Right cardiac atrium (tissue), 5 donors: ENCODE measurements at regions not wholly inside any gene's neighbourhood (a gene's known extent, or its start where the extent isn't known, plus 50 kb on each side); places are given as distances from the start of the nearest gene placed in this dataset.

Source experiments
- ATAC-seq, 2 donors: fragments of 200-7000 bp; cut with Tn5 transposase; one replicate each; pipeline versions ENCODE4 v1.8.0 to v1.9.1; 2020; ENCODE audit warnings: moderate library complexity in 2 of 2, mild to moderate bottlenecking in 1 of 2
- DNase-seq, 3 donors: peaks; one replicate each; pipeline ENCODE4 v3.0.0-alpha.2; 2020
- H3K27ac ChIP-seq: one replicate; pipeline ENCODE4 v1.5.1; 2013; ENCODE audit warnings: mild to moderate bottlenecking, low read length, control low read depth, moderate library complexity
- H3K27me3 ChIP-seq: one replicate; pipeline ENCODE4 v1.6.1; 2013; ENCODE audit not compliant: control insufficient read depth, insufficient read depth
- H3K4me1 ChIP-seq: one replicate; pipeline ENCODE4 v1.6.1; 2013; ENCODE audit warnings: low read length; ENCODE audit not compliant: control insufficient read depth, insufficient read depth
- H3K4me3 ChIP-seq: one replicate; pipeline ENCODE4 v1.5.1; 2013; ENCODE audit warnings: low read length, control low read depth
- H3K9me3 ChIP-seq: one replicate; pipeline ENCODE4 v1.6.1; 2013; ENCODE audit warnings: low read length; ENCODE audit not compliant: control insufficient read depth
- WGBS: extraction: QIAGEN DNeasy Blood & Tissue Kit; methylation state at CpG from one replicate; pipeline ENCODE4 v1.1.7; 2013; 5-methylcytosine and 5-hydroxymethylcytosine counted together
- intact Hi-C, 4 donors: fragments of 100-400 bp; cut with DNase I; formaldehyde crosslinking; loops; one replicate each; pipeline versions ENCODE4 v1.11.0 to v1.14.0; 2022 to 2023
- donor health status: healthy with polysubstance abuse.
- donor health status: DM: no; HTN: yes; CAD: no.
- donor health status: DM: no; HTN: no; CAD: no.
- donor health status: DM: no; HTN: yes; CAD: no; lungs with severe emphysema.
- donor health status: DM: yes; HTN: yes; CAD: no.

DNA sequence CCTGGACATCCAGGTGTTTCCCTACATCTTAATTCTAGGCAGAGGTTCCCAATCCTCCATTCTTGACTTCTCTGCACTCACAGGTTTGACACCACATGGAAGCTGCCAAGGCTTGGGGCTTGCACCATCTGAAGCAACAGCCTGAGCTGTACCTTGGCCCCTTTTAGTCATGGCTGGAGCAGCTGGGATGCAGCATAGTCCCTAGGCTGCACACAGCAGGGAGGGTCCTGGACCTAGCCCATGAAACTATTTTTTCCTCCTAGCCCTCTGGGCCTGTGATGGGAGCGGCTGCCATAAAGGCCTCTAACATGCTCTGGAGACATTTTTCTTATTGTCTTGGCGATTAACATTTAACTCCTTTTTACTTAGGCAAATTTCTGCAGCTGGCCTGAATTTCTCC lies 417.2 kb upstream of the FLRT2 start:
- DNase-seq: peak in 1 of 3 donors; percentile 7

DNA sequence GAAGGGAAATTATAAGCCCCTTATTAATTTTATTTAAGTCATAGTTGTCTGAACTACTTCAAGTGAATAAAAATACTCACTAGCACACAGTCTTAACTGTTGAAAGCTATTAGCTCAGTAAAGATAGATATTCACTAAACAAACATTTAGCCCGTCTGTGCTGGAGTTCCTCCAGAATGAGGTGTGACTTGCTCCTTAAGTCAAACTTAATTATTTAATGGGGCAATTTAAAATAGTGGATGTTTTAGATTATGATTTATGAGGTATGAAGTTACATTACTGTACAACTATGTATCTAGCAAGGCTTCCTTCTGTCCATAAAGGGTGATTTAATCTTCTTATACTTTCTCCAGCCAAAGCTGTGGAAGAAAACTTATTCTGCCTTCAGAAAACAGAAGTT lies 414.0 kb upstream of the FLRT2 start:
- Histone ChIP-seq H3K4me1 (no peaks in the 10 kb centered on the region), H3K9me3 (no peaks in the 10 kb centered on the region), H3K27ac (no peak overlapping the region), H3K27me3 (no peaks in the 10 kb centered on the region), H3K4me3 (no peak overlapping the region)
- intact Hi-C loops: no loop called here
- DNase-seq (no peak), ATAC-seq (no peak)
- WGBS: 29% methylated on average over 1 of the region's 1 CpG

More for the DNA sequence above, 417.2 kb upstream of the FLRT2 start:
- Histone ChIP-seq H3K27me3 (no peaks in the 10 kb centered on the region), H3K4me3 (no peak overlapping the region), H3K9me3 (no peaks in the 10 kb centered on the region), H3K27ac (no peak overlapping the region), H3K4me1 (no peaks in the 10 kb centered on the region)
- WGBS: 90% methylated on average over 2 of the region's 2 CpGs
- intact Hi-C loops: no loop called here
- ATAC-seq: no peak

DNA sequence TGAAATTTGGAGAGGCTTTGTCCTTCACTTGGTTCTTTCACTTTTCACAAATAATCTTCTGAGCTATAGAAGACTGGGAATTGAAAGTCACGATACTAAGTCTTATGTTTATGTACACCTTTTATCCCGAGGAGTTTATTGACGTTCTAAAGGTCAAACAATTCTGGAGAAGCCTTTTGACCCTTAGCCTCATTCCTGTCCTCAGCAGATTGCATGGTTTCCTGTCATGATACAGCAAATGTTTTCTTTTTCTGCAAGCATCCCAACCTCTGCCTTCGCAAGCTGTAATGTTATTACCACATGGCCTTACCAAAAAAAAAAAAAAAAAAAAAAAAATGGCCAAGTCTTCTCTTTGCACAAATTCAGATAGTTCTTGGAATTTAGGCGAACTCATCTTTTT lies 411.7 kb upstream of the FLRT2 start:
- no peak overlapping the region for H3K27ac ChIP-seq
- ATAC-seq: no peak
- H3K4me1 ChIP-seq: no peaks in the 10 kb centered on the region
- no peak for DNase-seq
- H3K9me3 ChIP-seq: no peaks in the 10 kb centered on the region
- H3K27me3 ChIP-seq: no peaks in the 10 kb centered on the region
- intact Hi-C loops: no loop called here
- WGBS: 48% methylated on average over 5 of the region's 5 CpGs
- H3K4me3 ChIP-seq: no peak overlapping the region

- no peaks in the 10 kb centered on the region for H3K4me1 ChIP-seq
- no peak for ATAC-seq
- H3K4me3 ChIP-seq: no peak overlapping the region
- no peaks in the 10 kb centered on the region for H3K9me3 ChIP-seq
- intact Hi-C loops: no loop called here
- H3K27ac ChIP-seq: no peak overlapping the region
- no peak for DNase-seq
- H3K27me3 ChIP-seq: no peaks in the 10 kb centered on the region
Measured at GRCh38 chr14:85122690-85123089, 407.3 kb upstream of the FLRT2 start.

DNA sequence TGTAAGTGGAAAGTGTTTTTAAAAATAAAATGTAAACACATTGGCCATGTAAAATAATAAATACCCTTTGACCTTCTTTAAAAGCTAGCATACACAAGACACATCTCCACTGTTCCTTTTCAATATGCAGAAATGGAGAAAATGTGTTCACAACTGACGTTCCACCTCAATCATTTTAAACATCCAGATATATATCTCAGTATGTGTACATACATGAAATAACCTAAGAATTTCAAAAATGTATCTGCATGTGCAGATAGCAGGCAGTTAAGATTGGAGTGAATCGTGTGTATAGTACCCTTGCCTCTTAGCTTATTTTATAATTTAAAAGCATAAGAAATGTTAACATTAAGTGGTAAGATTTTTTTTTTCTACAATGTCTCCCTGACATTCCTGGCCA lies 406.2 kb upstream of the FLRT2 start:
- H3K9me3 ChIP-seq: no peaks in the 10 kb centered on the region
- WGBS: 89% methylated on average over 2 of the region's 2 CpGs
- no peaks in the 10 kb centered on the region for H3K4me1 ChIP-seq
- H3K4me3 ChIP-seq: no peak overlapping the region
- H3K27me3 ChIP-seq: no peaks in the 10 kb centered on the region
- no peak for ATAC-seq
- H3K27ac ChIP-seq: no peak overlapping the region
- intact Hi-C loops: no loop called here
- no peak for DNase-seq

DNA sequence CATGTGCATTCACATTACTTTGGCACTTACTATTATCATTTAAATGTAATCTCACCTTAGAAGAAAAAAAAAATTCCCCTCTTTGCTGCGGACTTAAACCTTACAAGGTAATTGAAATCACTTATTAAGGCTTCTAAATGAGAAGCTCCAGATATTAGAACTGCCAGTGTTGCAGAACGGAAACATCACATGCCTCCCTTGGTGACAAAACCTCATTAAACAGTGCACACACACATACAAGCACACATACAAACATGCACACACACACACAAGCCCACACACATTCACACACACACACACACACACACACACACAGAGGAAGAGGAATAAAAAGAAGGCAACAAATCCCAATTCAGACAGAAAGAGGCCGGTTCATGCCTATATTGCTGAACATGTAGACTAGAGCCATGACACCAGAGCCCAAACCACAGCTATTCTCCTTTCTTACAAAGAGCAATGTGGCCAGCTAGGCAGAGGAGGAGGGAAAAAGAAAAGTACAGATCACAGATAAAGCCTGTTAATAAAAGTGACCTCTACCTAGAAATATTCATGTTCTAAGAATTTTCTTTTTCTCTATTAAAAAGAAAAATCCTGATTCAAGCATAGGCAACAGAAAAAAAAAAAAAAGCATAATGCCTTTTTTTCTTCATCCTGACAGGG lies 405.2 kb upstream of the FLRT2 start:
- Histone ChIP-seq H3K27ac (no peak overlapping the region), H3K9me3 (no peaks in the 10 kb centered on the region), H3K27me3 (no peaks in the 10 kb centered on the region), H3K4me3 (no peak overlapping the region), H3K4me1 (no peaks in the 10 kb centered on the region)
- no peak for ATAC-seq
- DNase-seq: no peak
- 88% methylated on average over 3 of the region's 3 CpGs for WGBS
- intact Hi-C loops: no loop called here

GRCh38 chr14:85125291-85125670 lies 404.7 kb upstream of the FLRT2 start:
- Histone ChIP-seq H3K4me1 (no peaks in the 10 kb centered on the region), H3K27me3 (no peaks in the 10 kb centered on the region), H3K27ac (no peak overlapping the region), H3K9me3 (no peaks in the 10 kb centered on the region), H3K4me3 (no peak overlapping the region)
- ATAC-seq: no peak
- 54% methylated on average over 2 of the region's 2 CpGs for WGBS
- no peak for DNase-seq
- intact Hi-C loops: no loop called here

GRCh38 chr14:85129921-85130320 lies 400.0 kb upstream of the FLRT2 start:
- H3K4me1 ChIP-seq: no peaks in the 10 kb centered on the region
- WGBS: 67% methylated on average over 2 of the region's 2 CpGs
- DNase-seq (peak in 1 of 3 donors; percentile 39), ATAC-seq (peak in 1 of 2 donors; percentile 84)
- H3K27me3 ChIP-seq: no peaks in the 10 kb centered on the region
- H3K9me3 ChIP-seq: no peaks in the 10 kb centered on the region
- intact Hi-C loops: no loop called here
- no peak overlapping the region for H3K27ac ChIP-seq
- H3K4me3 ChIP-seq: no peak overlapping the region

GRCh38 chr14:85131226-85131922 lies 398.6 kb upstream of the FLRT2 start:
- WGBS: 85% methylated on average over 2 of the region's 2 CpGs
- intact Hi-C loops: no loop called here

GRCh38 chr14:85142982-85143381 lies 387.0 kb upstream of the FLRT2 start:
- DNase-seq (no peak), ATAC-seq (no peak)
- no peaks in the 10 kb centered on the region for H3K4me1 ChIP-seq
- H3K9me3 ChIP-seq: no peaks in the 10 kb centered on the region
- H3K27me3 ChIP-seq: no peaks in the 10 kb centered on the region
- H3K27ac ChIP-seq: no peak overlapping the region
- intact Hi-C loops: no loop called here
- no peak overlapping the region for H3K4me3 ChIP-seq
- 79% methylated on average over 1 of the region's 1 CpG for WGBS

More at GRCh38 chr14:85131226-85131922, 398.6 kb upstream of the FLRT2 start:
- Histone ChIP-seq H3K27me3 (no peaks in the 10 kb centered on the region), H3K9me3 (no peaks in the 10 kb centered on the region), H3K4me3 (no peak overlapping the region), H3K4me1 (no peaks in the 10 kb centered on the region), H3K27ac (no peak overlapping the region)
- DNase-seq (peak in 1 of 3 donors; percentile 30), ATAC-seq (no peak)

- no peak overlapping the region for H3K4me3 ChIP-seq
- ATAC-seq (no peak), DNase-seq (no peak)
- no peaks in the 10 kb centered on the region for H3K9me3 ChIP-seq
- no peak overlapping the region for H3K27ac ChIP-seq
- WGBS: 90% methylated on average over 3 of the region's 3 CpGs
- H3K27me3 ChIP-seq: no peaks in the 10 kb centered on the region
- intact Hi-C loops: no loop called here
- H3K4me1 ChIP-seq: no peaks in the 10 kb centered on the region
Measured at GRCh38 chr14:85146779-85147178, 383.2 kb upstream of the FLRT2 start.
